Caco-2 (cell line): ENCODE measurements at regions not wholly inside any gene's neighbourhood (a gene's known extent, or its start where the extent isn't known, plus 50 kb on each side); places are given as distances from the start of the nearest gene placed in this dataset.
"Not testable (repeated sequence)": the region's sequence is repeated elsewhere in the genome, so short reads cannot be mapped to it uniquely, and the experiment has no call there.

Experiments used
- BruUV-seq: library from RNA; stranded (reverse); fragments of 400-500 nt; replicated peaks from 2 replicates; lab custom pipeline; 2021; lab: Mats Ljungman, UMichigan
- CTCF ChIA-PET: fragments of 300-600 bp; sonication (Branson Sonifier 250); formaldehyde crosslinking; loops from one replicate; lab custom pipeline; 2022; ENCODE audit warnings: antibody characterized with exemption; lab: Charles Lee
- POLR2A ChIA-PET: fragments of 300-600 bp; sonication (Branson Sonifier 250); formaldehyde crosslinking; loops from one replicate; lab custom pipeline; 2022; ENCODE audit warnings: antibody characterized with exemption; lab: Charles Lee
- DNase-seq, 2 experiments: peaks; one replicate each; pipeline versions ENCODE4 v3.0.0 to v3.0.0-alpha.2; 2020 to 2022
- H3K27me3 ChIP-seq: replicated peaks from 2 replicates; pipeline ENCODE4 v1.6.0; 2011; ENCODE audit warnings: low read length; ENCODE audit not compliant: control insufficient read depth, insufficient read depth
- H3K36me3 ChIP-seq: 2 replicates; pipeline ENCODE4 v1.5.1; 2011; ENCODE audit warnings: low read length; ENCODE audit not compliant: control insufficient read depth, insufficient read depth
- H3K4me1 ChIP-seq: fragments of 250-450 bp; sonication (Bioruptor Pico); 2 replicates; pipeline ENCODE4 v1.5.1; 2020; ENCODE audit warnings: mild to moderate bottlenecking
- H3K4me3 ChIP-seq: 2 replicates; pipeline ENCODE4 v1.5.1; 2011; ENCODE audit warnings: low read depth, mild to moderate bottlenecking, control low read depth, low read length
- H3K9me3 ChIP-seq: fragments of 250-450 bp; sonication (Bioruptor Pico); 2 replicates; pipeline ENCODE4 v1.5.1; 2020; ENCODE audit warnings: mild to moderate bottlenecking, moderate library complexity
- H3K27ac Mint-ChIP-seq: one replicate; pipeline ENCODE4 v1.8.0; 2022; ENCODE audit warnings: mixed read lengths; ENCODE audit not compliant: unreplicated experiment
- H3K27me3 Mint-ChIP-seq: one replicate; pipeline ENCODE4 v1.8.0; 2022; ENCODE audit warnings: mixed read lengths; ENCODE audit not compliant: insufficient read depth, unreplicated experiment
- H3K36me3 Mint-ChIP-seq: one replicate; pipeline ENCODE4 v1.8.0; 2022; ENCODE audit warnings: mild to moderate bottlenecking, mixed read lengths; ENCODE audit not compliant: insufficient read depth, unreplicated experiment
- H3K4me1 Mint-ChIP-seq: one replicate; pipeline ENCODE4 v1.8.0; 2022; ENCODE audit warnings: low read depth, mixed read lengths; ENCODE audit not compliant: unreplicated experiment
- H3K4me3 Mint-ChIP-seq: one replicate; pipeline ENCODE4 v1.8.0; 2022; ENCODE audit warnings: mild to moderate bottlenecking, moderate library complexity, mixed read lengths; ENCODE audit not compliant: unreplicated experiment
- H3K9me3 Mint-ChIP-seq: one replicate; pipeline ENCODE4 v1.8.0; 2022; ENCODE audit warnings: mixed read lengths; ENCODE audit not compliant: unreplicated experiment
- intact Hi-C: fragments of 100-400 bp; cut with micrococcal nuclease; formaldehyde crosslinking; loops from one replicate; pipeline ENCODE4 v1.10.0; 2022; ENCODE audit not compliant: unreplicated experiment
- TF ChIP-seq, protein P1 (sequence below), 2 experiments: fragments of 200-600 bp in 1 of 2; IDR thresholded peaks; 1 replicate in 1 of 2; 2 replicates in 1 of 2; pipeline versions ENCODE4 v1.5.1 to v1.8.0; 2011 to 2022; ENCODE audit warnings: antibody characterized with exemption in 1 of 2, control low read depth in 1 of 2, inconsistent platforms in 1 of 2, low read depth in 1 of 2, low read length in 1 of 2, mild to moderate bottlenecking in 1 of 2, moderate library complexity in 1 of 2; ENCODE audit not compliant: insufficient read depth in 1 of 2, severe bottlenecking in 1 of 2, unreplicated experiment in 1 of 2

DNA sequence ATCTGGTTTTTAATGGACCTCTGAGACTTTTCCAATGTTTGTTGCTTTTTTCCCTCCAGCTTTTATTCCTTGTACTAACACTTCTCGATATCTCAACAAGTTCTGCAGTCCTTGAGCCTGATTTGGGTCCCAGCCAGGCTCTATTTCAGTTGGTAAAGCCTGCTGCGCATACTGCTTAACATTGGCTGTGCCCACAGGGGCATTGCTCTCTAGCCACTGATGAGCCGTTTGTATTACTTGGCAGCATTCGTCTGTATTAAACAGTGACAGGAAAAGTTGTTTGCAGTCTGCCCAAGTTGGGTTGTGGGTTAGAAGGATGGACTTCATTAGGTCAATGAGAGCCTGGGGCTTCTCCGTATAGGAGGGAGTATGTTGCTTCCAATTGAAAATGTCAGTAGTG is 59.6 kb upstream of the XAGE1B start:
- no peak overlapping the region for H3K4me3 Mint-ChIP-seq
- peaks cover 9% of the 10 kb centered on the region for H3K4me1 Mint-ChIP-seq
- TF ChIP-seq, protein P1, sequence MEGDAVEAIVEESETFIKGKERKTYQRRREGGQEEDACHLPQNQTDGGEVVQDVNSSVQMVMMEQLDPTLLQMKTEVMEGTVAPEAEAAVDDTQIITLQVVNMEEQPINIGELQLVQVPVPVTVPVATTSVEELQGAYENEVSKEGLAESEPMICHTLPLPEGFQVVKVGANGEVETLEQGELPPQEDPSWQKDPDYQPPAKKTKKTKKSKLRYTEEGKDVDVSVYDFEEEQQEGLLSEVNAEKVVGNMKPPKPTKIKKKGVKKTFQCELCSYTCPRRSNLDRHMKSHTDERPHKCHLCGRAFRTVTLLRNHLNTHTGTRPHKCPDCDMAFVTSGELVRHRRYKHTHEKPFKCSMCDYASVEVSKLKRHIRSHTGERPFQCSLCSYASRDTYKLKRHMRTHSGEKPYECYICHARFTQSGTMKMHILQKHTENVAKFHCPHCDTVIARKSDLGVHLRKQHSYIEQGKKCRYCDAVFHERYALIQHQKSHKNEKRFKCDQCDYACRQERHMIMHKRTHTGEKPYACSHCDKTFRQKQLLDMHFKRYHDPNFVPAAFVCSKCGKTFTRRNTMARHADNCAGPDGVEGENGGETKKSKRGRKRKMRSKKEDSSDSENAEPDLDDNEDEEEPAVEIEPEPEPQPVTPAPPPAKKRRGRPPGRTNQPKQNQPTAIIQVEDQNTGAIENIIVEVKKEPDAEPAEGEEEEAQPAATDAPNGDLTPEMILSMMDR (IDR thresholded peaks at IDR 0.05; ENCODE audit: insufficient read depth in 1 of 2, low read depth in 1 of 2, low read length in 1 of 2, severe bottlenecking in 1 of 2, unreplicated experiment in 1 of 2): no peak
- Histone ChIP-seq H3K36me3 (no peaks in the 10 kb centered on the region), H3K4me3 (no peak overlapping the region), H3K27me3 (no peaks in the 10 kb centered on the region), H3K9me3 (no peaks in the 10 kb centered on the region), H3K4me1 (no peaks in the 10 kb centered on the region)
- intact Hi-C loops: no loop called here
- no peak overlapping the region for H3K27ac Mint-ChIP-seq
- H3K36me3 Mint-ChIP-seq: no peaks in the 10 kb centered on the region
- H3K9me3 Mint-ChIP-seq: no peaks in the 10 kb centered on the region
- BruUV-seq: no TSS peak
- no peak for DNase-seq
- ChIA-PET CTCF (no interaction called here), POLR2A (no interaction called here)
- no peaks in the 10 kb centered on the region for H3K27me3 Mint-ChIP-seq

DNA sequence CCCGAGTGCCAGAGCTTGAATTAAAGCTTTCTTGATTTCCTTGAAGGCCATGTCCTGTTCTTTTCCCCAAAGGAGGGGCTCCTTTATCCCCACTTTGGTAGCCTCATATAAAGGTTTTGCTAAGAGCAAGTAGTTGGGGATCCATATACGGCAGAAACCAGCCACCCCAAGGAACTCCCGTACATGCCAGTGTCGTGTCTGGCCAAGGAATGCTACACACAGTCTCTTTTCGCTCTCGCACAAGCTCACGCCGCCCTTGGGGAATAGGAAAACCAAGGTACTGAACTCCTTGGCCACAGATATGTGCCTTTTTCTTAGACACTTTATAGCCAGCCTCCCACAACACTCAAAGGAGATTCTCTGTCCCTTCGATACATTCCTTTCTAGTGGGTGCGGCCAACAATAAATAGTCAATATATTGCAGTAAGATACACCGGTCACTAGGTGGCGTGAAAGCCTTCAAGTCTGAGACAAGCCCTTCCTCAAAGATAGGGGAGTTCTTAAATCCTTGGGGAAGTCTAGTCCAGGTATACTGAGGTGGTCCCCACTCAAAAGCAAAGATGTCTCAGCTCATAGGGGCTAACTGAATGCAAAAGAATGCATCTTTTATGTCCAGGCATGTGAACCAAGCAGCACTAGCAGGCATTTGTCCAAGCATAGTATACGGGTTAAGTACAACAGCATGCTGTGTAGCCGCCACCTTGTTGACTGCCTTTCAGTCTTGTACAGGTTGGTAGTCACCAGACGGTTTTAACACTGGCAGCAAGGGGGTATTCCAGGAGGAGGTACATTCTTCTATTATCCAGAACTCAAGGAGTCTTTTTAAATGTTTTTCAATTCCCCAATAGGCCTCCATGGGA is 57.8 kb upstream of the XAGE1B start:
- Mint-ChIP-seq H3K9me3 (no peaks in the 10 kb centered on the region), H3K36me3 (no peaks in the 10 kb centered on the region), H3K27me3 (no peaks in the 10 kb centered on the region), H3K4me3 (no peak overlapping the region), H3K4me1 (peaks cover 9% of the 10 kb centered on the region), H3K27ac (no peak overlapping the region)
- TF ChIP-seq, protein P1 (IDR thresholded peaks at IDR 0.05; ENCODE audit: insufficient read depth in 1 of 2, low read depth in 1 of 2, low read length in 1 of 2, severe bottlenecking in 1 of 2, unreplicated experiment in 1 of 2): peak in 1 of 2 experiments; percentile 63
- H3K9me3 ChIP-seq: no peaks in the 10 kb centered on the region
- no peaks in the 10 kb centered on the region for H3K36me3 ChIP-seq
- no peaks in the 10 kb centered on the region for H3K4me1 ChIP-seq
- intact Hi-C loops: no loop called here
- no TSS peak for BruUV-seq
- H3K4me3 ChIP-seq: no peak overlapping the region
- H3K27me3 ChIP-seq: no peaks in the 10 kb centered on the region
- POLR2A ChIA-PET: no interaction called here
- CTCF ChIA-PET: no interaction called here
- DNase-seq: peak; percentile 33 to 50

DNA sequence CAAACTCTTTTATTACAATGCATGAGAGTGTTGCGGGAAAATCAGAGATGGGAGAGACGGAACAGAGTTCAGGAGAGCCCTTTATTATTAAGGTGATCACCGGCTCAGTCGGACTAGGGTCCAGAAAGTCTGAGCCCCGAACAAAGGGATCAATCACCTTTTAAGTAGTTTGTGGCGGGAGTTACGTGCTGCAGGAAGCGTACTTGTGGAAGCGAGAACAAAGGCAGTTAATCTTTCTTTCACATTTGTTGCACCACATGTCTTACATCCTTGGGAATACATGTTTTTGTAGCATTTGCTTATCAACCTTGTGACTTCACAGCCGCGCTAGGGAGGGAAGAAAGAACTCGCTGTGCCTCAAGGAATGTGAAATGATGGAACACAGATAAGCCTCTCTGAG is 51.3 kb upstream of the XAGE1B start:
- H3K4me3 Mint-ChIP-seq, BruUV-seq, H3K36me3 Mint-ChIP-seq, H3K27ac Mint-ChIP-seq, H3K9me3 Mint-ChIP-seq, H3K36me3 ChIP-seq, H3K27me3 Mint-ChIP-seq, CTCF ChIA-PET, H3K9me3 ChIP-seq, H3K27me3 ChIP-seq, DNase-seq, intact Hi-C loops, H3K4me3 ChIP-seq, POLR2A ChIA-PET, H3K4me1 ChIP-seq, H3K4me1 Mint-ChIP-seq: not testable (repeated sequence)
